Aorta (tissue), 5 donors: ENCODE measurements at regions not wholly inside any gene's neighbourhood (a gene's known extent, or its start where the extent isn't known, plus 50 kb on each side); places are given as distances from the start of the nearest gene placed in this dataset.
"Not testable (repeated sequence)": the region's sequence is repeated elsewhere in the genome, so short reads cannot be mapped to it uniquely, and the experiment has no call there.

Experiments
- ATAC-seq: fragments of 200-7000 bp; cut with Tn5 transposase; one replicate; pipeline ENCODE4 v1.9.1; 2022; ENCODE audit warnings: moderate library complexity; ENCODE audit not compliant: low FRiP score
- DNase-seq, 2 donors: peaks; one replicate each; pipeline ENCODE4 v3.0.0-alpha.2; 2020
- H3K27ac ChIP-seq, 2 donors: one replicate each; pipeline ENCODE4 v1.5.1; 2013; ENCODE audit warnings: low read length in 2 of 2, mild to moderate bottlenecking in 2 of 2, moderate library complexity in 2 of 2, control low read depth in 1 of 2, inconsistent platforms in 1 of 2, low read depth in 1 of 2
- H3K27me3 ChIP-seq, 2 donors: one replicate each; pipeline ENCODE4 v1.6.1; 2013; ENCODE audit warnings: control low read depth in 1 of 2, low read length in 1 of 2, mild to moderate bottlenecking in 1 of 2, moderate library complexity in 1 of 2; ENCODE audit not compliant: insufficient read depth in 2 of 2, control insufficient read depth in 1 of 2
- H3K36me3 ChIP-seq, 2 donors: one replicate each; pipeline ENCODE4 v1.6.1; 2013; ENCODE audit warnings: control low read depth in 1 of 2, low read length in 1 of 2, mild to moderate bottlenecking in 1 of 2; ENCODE audit not compliant: insufficient read depth in 2 of 2, control insufficient read depth in 1 of 2
- H3K4me1 ChIP-seq, 2 donors: one replicate each; pipeline ENCODE4 v1.6.1; 2013; ENCODE audit warnings: low read length in 2 of 2, control low read depth in 1 of 2, mild to moderate bottlenecking in 1 of 2, moderate library complexity in 1 of 2; ENCODE audit not compliant: insufficient read depth in 2 of 2, control insufficient read depth in 1 of 2
- H3K4me3 ChIP-seq, 2 donors: one replicate each; pipeline ENCODE4 v1.5.1; 2013; ENCODE audit warnings: low read length in 2 of 2, control low read depth in 1 of 2, mild to moderate bottlenecking in 1 of 2
- H3K9me3 ChIP-seq: one replicate; pipeline ENCODE4 v1.6.1; 2013; ENCODE audit warnings: mild to moderate bottlenecking, low read length; ENCODE audit not compliant: control insufficient read depth
- WGBS, 2 donors: extraction: QIAGEN DNeasy Blood & Tissue Kit; methylation state at CpG; one replicate each; pipeline ENCODE4 v1.1.7; 2013; 5-methylcytosine and 5-hydroxymethylcytosine counted together
- intact Hi-C, 2 donors: fragments of 100-400 bp; cut with DNase I; formaldehyde crosslinking; loops; one replicate each; pipeline versions ENCODE4 v1.14.2 to v1.15.0; 2022
- donor health status: healthy with polysubstance abuse.
- donor health status: Bipolar disorder and iron deficiency.
- donor health status: DM: no; HTN: no; CAD: no.
- donor health status: DM: no; HTN: no; CAD: no.
- donor health status: DM: yes; HTN: yes; CAD: no.

DNA sequence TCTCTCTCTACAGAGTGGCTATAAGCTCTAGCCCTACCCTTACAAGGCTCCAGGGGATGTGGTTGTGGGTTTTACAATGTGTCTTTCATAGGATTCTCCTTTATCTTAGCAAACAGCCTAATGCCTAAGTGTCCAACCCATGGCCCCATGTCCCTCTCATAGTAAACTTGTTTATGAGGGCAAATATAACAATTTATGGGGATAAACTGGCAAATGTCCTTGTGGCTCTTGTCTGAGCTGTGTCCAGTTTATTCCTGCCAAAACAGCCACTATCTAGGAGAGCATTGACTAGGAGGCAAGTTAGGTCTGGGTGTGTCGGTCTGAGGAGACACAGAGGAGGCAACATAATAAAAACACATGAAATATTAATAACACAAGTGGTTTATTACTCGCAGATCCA is 335.1 kb downstream of the IZUMO3 start:
- Histone ChIP-seq H3K4me1 (no peaks in the 10 kb centered on the region), H3K4me3 (no peak overlapping the region), H3K9me3 (peaks cover 1% of the 10 kb centered on the region), H3K27me3 (no peaks in the 10 kb centered on the region), H3K27ac (no peak overlapping the region), H3K36me3 (no peaks in the 10 kb centered on the region)
- ATAC-seq (no peak), DNase-seq (no peak)
- intact Hi-C loops, result no loop called here
- 78 to 84% methylated on average over 2 of the region's 2 CpGs for WGBS, 2 donors

DNA sequence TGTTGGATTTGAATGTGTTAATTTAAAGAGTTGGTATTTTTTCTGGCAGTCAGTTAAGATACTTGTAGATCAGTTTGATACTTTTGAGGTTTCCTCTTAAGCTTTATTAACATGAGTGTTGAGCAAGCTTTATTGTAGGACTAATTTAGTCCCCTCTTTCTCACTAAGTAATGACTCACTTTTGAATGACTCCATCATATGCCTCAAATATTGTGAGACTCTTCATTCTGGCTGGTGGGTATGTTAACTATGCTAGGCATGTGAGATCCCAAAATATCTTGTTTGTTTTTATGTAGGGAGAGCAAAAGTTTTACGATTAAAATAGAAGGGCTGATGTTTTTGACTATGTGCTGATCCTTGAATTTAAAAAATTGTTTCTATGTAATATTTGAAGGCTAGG is 355.7 kb downstream of the IZUMO3 start:
- H3K4me1 ChIP-seq, result no peaks in the 10 kb centered on the region
- no peaks in the 10 kb centered on the region for H3K36me3 ChIP-seq
- intact Hi-C loops, result no loop called here
- ATAC-seq (no peak), DNase-seq (no peak)
- 6 to 9% methylated on average over 1 of the region's 1 CpG for WGBS, 2 donors
- H3K27me3 ChIP-seq, result no peaks in the 10 kb centered on the region
- no peak overlapping the region for H3K27ac ChIP-seq
- no peak overlapping the region for H3K4me3 ChIP-seq
- no peaks in the 10 kb centered on the region for H3K9me3 ChIP-seq

DNA sequence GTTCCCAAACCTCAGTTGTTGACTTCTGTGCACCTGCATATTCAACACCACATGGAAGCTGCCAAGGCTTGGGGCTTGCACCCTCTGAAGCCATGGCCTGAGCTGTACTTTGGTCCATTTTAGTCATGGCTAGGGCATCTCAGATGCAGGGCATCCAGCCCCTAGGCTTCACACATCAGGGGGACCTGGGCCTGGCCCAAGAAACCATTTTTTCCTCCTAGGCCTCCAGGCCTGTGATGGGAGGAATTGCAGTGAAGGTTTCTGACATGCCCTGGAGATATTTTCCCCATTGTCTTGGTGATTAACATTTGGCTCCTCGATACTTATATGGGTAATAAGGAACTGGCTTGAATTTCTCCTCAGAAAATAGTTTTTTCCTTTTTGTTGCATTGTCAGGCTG is 354.5 kb upstream of the ELAVL2 start:
- whole genome bisulfite sequencing, 2 donors, result 64 to 85% methylated on average over 1 of the region's 1 CpG
- H3K9me3 ChIP-seq, result not testable (repeated sequence)

DNA sequence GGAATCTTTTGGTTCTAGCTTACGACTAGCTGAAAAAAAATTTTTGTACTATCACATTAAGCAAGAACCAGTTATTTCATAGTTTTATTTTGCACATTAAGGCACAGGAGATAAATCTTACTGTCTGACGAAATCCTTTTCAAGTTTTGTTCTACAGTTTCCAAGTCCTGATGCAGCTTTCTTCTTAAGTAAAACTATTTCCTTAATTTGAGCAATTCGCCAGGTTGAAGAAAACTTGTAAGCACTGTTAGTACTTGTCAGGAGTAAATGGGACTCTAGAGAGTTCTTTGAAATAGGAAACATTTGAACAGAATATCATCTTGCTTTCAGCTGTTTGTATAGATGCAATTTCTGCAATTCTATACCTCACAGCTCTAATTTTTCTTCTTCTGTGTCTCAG is 318.8 kb upstream of the ELAVL2 start:
- Histone ChIP-seq H3K9me3 (no peaks in the 10 kb centered on the region), H3K4me3 (no peak overlapping the region), H3K27me3 (no peaks in the 10 kb centered on the region), H3K36me3 (no peaks in the 10 kb centered on the region), H3K4me1 (no peaks in the 10 kb centered on the region), H3K27ac (no peak overlapping the region)
- ATAC-seq, result no peak
- WGBS, 2 donors, result 57 to 59% methylated on average over 3 of the region's 3 CpGs
- no peak for DNase-seq
- intact Hi-C loops, result no loop called here

More for the DNA sequence above, 354.5 kb upstream of the ELAVL2 start:
- intact Hi-C loops, H3K4me3 ChIP-seq, H3K36me3 ChIP-seq, ATAC-seq, H3K27ac ChIP-seq, DNase-seq, H3K4me1 ChIP-seq, H3K27me3 ChIP-seq: not testable (repeated sequence)

DNA sequence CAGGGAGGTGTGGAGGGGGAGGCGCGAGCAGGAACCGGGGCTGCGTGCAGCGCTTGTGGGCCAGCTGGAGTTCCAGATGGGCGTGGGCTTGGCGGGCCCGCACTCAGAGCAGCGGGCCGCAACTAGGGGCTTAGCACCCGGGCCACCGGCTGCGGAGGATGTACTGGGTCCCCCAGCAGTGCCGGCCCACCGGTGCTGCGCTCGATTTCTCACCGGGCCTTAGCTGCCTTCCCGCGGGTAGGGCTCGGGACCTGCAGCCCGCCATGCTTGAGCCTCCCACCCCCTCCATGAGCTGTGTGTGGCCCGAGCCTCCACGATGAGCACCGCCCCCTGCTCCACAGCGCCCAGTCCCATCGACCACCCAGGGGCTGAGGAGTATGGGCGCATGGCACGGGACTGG is 309.0 kb upstream of the ELAVL2 start:
- intact Hi-C loops, result not testable (repeated sequence)

DNA sequence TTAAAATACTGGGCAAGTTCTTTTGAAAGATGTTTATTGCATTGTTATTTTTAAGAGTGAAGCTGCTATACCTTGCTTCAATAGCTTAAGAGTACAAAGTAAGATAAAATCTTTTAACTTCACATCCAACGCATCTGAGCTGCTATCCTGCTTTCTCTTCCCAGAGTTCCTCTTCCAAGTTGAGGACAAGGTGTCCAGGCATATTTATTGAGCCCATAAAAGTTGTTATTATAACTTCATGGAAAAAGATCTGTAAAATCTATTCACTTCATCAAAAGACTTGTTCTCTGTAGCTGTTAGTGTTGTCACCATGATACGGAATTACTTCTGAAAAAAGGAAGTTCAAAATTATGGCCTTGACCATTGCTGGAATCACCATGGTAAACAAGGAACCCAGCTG is 306.2 kb upstream of the ELAVL2 start:
- Histone ChIP-seq H3K27ac (no peak overlapping the region), H3K9me3 (no peaks in the 10 kb centered on the region), H3K27me3 (no peaks in the 10 kb centered on the region), H3K36me3 (no peaks in the 10 kb centered on the region), H3K4me3 (no peak overlapping the region), H3K4me1 (no peaks in the 10 kb centered on the region)
- intact Hi-C loops, result no loop called here
- WGBS, 2 donors, result 60 to 61% methylated on average over 2 of the region's 2 CpGs
- ATAC-seq (no peak), DNase-seq (no peak)

More for the DNA sequence above, 309.0 kb upstream of the ELAVL2 start:
- DNase-seq, result peak in 1 of 2 donors; percentile 68
- H3K4me1 ChIP-seq, ATAC-seq, H3K4me3 ChIP-seq, H3K27me3 ChIP-seq, H3K27ac ChIP-seq, H3K36me3 ChIP-seq, H3K9me3 ChIP-seq: not testable (repeated sequence)
- WGBS, 2 donors, result 97 to 98% methylated on average over 21 to 29 of the region's 29 CpGs

DNA sequence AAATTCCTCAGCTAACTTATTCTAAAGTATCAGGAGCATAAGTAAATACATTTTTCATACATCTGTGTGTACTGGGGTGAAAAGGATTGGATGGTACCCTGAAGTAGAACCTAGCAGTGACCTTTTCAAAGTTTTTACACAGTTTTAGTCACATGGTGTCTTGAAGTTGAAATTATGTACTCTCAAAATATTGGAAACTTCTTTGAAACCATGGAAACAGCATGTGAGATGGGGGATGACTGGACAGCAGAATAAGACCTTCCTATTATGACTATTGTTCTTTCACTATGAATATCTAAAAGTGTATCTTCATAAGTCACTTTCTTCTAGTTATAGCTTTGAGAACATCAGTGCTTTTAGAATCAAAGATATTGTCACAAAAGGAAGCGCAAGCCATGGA is 301.5 kb upstream of the ELAVL2 start:
- WGBS, 2 donors, result 94 to 95% methylated on average over 1 of the region's 1 CpG
- DNase-seq, result no peak

DNA sequence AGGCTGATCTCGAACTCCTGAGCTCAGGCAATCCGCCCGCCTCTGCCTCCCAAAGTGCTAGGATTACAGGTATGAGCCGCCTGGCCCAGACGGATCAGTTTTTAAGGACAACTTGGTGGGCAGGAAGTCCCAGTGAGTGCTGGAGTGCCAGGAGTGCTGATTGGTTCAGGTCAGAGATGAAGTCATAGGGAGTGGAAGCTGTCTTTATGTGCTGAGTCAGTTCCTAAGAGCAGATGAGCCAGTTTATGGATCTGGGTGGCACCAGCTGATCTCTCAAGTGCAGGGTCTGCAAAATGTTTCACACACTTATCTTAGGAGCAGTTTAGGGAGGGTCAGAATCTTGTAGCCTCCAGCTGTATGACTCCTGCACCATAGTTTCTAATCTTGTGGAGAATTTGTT is 292.1 kb upstream of the ELAVL2 start:
- ATAC-seq (no peak), DNase-seq (no peak)

More for the DNA sequence above, 301.5 kb upstream of the ELAVL2 start:
- H3K4me3 ChIP-seq, result no peak overlapping the region
- no peaks in the 10 kb centered on the region for H3K4me1 ChIP-seq
- no peaks in the 10 kb centered on the region for H3K9me3 ChIP-seq
- H3K36me3 ChIP-seq, result no peaks in the 10 kb centered on the region
- intact Hi-C loops, result no loop called here
- no peak overlapping the region for H3K27ac ChIP-seq
- no peaks in the 10 kb centered on the region for H3K27me3 ChIP-seq
- no peak for ATAC-seq

DNA sequence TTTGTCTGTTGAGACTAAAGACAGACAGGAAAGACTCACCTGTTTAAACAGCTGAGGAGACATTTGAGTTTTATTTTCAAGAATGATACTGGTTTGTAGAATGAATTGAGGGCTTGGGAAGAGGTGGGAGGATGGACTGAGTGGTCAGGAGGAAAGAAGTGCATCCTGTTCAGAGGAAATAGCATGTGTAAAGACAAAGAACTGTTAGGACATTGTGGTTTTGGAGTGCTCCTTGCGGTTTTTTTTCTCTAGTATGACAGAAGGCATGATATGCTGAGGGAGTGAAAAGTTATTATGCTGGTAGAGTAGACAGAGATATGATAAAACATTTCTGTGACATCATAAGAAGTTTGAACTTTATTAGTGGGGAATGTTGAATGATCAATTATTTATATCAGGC is 270.7 kb upstream of the ELAVL2 start:
- H3K27me3 ChIP-seq, result no peaks in the 10 kb centered on the region
- 75 to 76% methylated on average over 1 of the region's 1 CpG for WGBS, 2 donors
- no peaks in the 10 kb centered on the region for H3K36me3 ChIP-seq
- H3K9me3 ChIP-seq, result peaks cover 2% of the 10 kb centered on the region
- intact Hi-C loops, result no loop called here
- no peaks in the 10 kb centered on the region for H3K4me1 ChIP-seq
- DNase-seq (no peak), ATAC-seq (no peak)
- no peak overlapping the region for H3K4me3 ChIP-seq
- H3K27ac ChIP-seq, result no peak overlapping the region

More for the DNA sequence above, 292.1 kb upstream of the ELAVL2 start:
- H3K27ac ChIP-seq, result no peak overlapping the region
- H3K9me3 ChIP-seq, result no peaks in the 10 kb centered on the region
- H3K36me3 ChIP-seq, result no peaks in the 10 kb centered on the region
- H3K4me3 ChIP-seq, result no peak overlapping the region
- intact Hi-C loops, result no loop called here
- H3K4me1 ChIP-seq, result no peaks in the 10 kb centered on the region
- no peaks in the 10 kb centered on the region for H3K27me3 ChIP-seq
- 81 to 86% methylated on average over 5 of the region's 5 CpGs for WGBS, 2 donors
